WERI-Rb-1 (cell line): ENCODE measurements at regions not wholly inside any gene's neighbourhood (a gene's known extent, or its start where the extent isn't known, plus 50 kb on each side); places are given as distances from the start of the nearest gene placed in this dataset.

Source experiments
- DNase-seq: peaks from one replicate; pipeline ENCODE4 v3.0.0-alpha.2; 2020
- H3K27ac ChIP-seq: fragments of 250-450 bp; sonication (Bioruptor Pico); 2 replicates; pipeline ENCODE4 v1.5.1; 2020; ENCODE audit warnings: mild to moderate bottlenecking, moderate library complexity
- H3K27me3 ChIP-seq: fragments of 250-450 bp; sonication (Bioruptor Pico); 2 replicates; pipeline ENCODE4 v1.5.1; 2021; ENCODE audit warnings: mild to moderate bottlenecking, low read depth, moderate library complexity; ENCODE audit not compliant: insufficient read depth, severe bottlenecking
- H3K36me3 ChIP-seq: fragments of 250-450 bp; sonication (Bioruptor Pico); 2 replicates; pipeline ENCODE4 v1.5.1; 2020; ENCODE audit warnings: mild to moderate bottlenecking, moderate library complexity
- H3K4me3 ChIP-seq: 2 replicates; pipeline ENCODE4 v1.5.1; 2011; ENCODE audit warnings: low read depth, mild to moderate bottlenecking, control low read depth, low read length
- H3K9me3 ChIP-seq: fragments of 250-450 bp; sonication (Bioruptor Pico); 2 replicates; pipeline ENCODE4 v1.5.1; 2021; ENCODE audit warnings: mild to moderate bottlenecking, moderate library complexity; ENCODE audit not compliant: severe bottlenecking
- TF ChIP-seq, protein P1 (sequence below): IDR thresholded peaks from 2 replicates; pipeline ENCODE4 v1.5.1; 2011; ENCODE audit warnings: low read depth, mild to moderate bottlenecking, control low read depth, inconsistent platforms, low read length

DNA sequence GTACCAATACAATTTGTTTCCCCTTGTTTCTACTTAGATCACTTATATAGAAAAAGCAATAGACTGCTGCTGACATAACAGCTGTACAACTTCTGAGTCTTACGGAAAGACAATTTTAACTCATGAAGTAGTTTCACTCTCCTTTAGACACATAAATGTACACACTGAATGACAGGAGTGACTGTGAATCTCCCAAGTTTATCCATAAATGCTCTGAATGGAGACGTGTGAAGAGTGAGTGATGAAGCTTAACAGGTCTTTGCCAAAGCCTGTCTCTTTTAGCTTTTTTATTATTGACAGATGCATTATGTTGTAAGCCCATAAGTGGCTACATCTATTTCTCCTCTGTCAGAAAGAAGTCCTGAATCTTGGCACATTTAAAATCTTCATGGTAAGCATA lies 265.9 kb downstream of the TRIM36 start:
- no peaks in the 10 kb centered on the region for H3K36me3 ChIP-seq
- no peak for DNase-seq
- H3K27ac ChIP-seq = no peak overlapping the region
- no peak overlapping the region for H3K4me3 ChIP-seq
- no peaks in the 10 kb centered on the region for H3K9me3 ChIP-seq
- TF ChIP-seq, protein P1, sequence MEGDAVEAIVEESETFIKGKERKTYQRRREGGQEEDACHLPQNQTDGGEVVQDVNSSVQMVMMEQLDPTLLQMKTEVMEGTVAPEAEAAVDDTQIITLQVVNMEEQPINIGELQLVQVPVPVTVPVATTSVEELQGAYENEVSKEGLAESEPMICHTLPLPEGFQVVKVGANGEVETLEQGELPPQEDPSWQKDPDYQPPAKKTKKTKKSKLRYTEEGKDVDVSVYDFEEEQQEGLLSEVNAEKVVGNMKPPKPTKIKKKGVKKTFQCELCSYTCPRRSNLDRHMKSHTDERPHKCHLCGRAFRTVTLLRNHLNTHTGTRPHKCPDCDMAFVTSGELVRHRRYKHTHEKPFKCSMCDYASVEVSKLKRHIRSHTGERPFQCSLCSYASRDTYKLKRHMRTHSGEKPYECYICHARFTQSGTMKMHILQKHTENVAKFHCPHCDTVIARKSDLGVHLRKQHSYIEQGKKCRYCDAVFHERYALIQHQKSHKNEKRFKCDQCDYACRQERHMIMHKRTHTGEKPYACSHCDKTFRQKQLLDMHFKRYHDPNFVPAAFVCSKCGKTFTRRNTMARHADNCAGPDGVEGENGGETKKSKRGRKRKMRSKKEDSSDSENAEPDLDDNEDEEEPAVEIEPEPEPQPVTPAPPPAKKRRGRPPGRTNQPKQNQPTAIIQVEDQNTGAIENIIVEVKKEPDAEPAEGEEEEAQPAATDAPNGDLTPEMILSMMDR = no peak
- H3K27me3 ChIP-seq = no peaks in the 10 kb centered on the region

DNA sequence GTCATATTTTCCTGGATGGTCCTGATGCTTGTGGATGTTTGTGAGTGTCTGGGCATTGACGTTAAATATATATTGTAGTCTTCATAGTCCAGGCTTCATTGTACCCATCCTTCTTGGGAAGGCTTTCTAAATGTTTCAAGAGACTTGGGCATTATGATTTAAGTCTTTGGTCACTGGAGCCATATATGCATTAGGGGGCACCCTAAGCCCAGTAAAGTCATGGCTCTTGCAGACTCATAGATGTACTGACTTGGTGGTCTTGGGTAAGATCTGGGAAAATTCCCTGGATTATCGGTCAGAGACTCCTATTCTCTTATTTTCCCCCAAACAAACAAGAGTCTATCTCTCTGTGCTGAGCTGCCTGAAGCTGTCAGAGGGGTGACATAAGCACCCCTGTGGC lies 271.1 kb downstream of the TRIM36 start:
- no peak for DNase-seq
- Histone ChIP-seq H3K36me3 (no peaks in the 10 kb centered on the region), H3K27ac (no peak overlapping the region), H3K27me3 (no peaks in the 10 kb centered on the region), H3K4me3 (no peak overlapping the region), H3K9me3 (no peaks in the 10 kb centered on the region)
- TF ChIP-seq, protein P1 = peak; percentile 26; the same call in 1 of the 2 replicates

DNA sequence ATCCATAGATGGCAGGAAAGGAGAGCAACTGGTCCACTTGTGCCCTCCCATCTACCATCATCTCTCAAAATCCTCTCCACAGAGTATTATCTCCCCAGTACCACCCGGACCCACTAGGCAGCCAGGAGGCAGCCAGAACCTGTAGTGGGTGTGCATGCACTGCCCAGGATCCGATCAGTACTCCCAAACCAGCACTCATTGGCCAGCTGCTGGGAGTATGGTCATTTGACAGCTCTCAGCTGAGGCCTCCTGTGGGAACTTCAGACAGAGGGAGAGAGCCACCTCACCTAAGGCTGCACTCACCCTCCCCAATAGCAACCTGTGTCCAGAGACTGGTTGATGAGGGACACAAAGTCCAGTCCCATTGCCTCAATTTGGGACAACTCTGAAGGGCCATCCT lies 286.0 kb downstream of the TRIM36 start:
- TF ChIP-seq, protein P1 = no peak
- DNase-seq = no peak
- Histone ChIP-seq H3K4me3 (no peak overlapping the region), H3K9me3 (no peaks in the 10 kb centered on the region), H3K27me3 (no peaks in the 10 kb centered on the region), H3K36me3 (no peaks in the 10 kb centered on the region), H3K27ac (no peak overlapping the region)

DNA sequence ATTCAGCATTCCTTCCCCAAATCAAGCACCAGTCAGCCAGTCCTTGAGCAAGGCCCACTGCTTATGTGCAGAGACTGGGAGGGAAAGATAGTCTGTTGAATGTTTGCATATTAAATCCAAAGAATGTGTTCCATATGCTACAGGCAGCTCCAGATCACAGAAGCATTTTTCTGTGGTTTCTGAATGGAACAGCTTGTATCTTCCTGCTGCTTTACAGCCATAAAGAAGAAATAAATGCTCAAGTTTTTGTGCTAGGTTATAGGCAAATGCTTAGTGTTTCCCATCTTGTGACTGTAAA lies 310.3 kb downstream of the TRIM36 start:
- DNase-seq = no peak
- no peaks in the 10 kb centered on the region for H3K9me3 ChIP-seq
- no peaks in the 10 kb centered on the region for H3K36me3 ChIP-seq
- no peak overlapping the region for H3K27ac ChIP-seq
- no peak overlapping the region for H3K4me3 ChIP-seq
- H3K27me3 ChIP-seq = peaks cover 11% of the 10 kb centered on the region
- TF ChIP-seq, protein P1 = no peak

DNA sequence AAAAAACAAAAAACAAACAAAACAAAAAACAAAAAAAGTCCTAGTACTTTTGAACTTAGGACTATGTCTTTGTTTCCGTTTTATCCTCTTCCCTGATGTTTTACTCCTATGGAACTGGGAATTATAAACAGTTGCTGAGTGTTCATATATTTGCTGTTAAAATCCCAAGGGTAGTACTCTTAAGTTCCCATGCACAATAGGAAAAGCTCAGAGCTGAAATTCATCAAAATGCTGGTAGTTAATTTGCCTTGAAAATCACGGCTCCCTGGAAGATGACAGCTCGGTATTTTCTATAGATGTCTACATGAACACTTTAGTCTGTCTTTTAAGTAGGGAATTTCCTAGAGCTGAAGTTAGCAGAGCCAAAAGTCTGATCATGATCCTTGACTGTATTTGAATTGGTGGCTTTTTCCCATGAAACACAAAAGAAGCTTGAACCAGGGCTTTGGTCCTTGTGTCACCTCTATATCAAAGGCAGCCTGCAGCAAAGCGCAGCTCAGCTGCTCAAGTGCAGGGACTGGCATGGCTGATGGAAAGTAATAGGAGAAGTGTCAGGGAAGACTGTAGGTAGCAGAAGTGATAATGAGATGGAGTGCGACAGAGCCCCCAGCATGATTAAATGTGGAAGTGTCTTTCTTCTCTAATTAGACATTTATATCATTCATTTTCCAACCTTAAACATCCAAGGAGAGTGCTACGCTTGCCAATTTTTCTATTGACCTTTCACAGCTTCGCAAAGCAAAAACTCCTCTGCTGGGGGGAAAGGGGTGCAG lies 310.9 kb downstream of the TRIM36 start:
- H3K27ac ChIP-seq = no peak overlapping the region
- no peaks in the 10 kb centered on the region for H3K9me3 ChIP-seq
- H3K36me3 ChIP-seq = no peaks in the 10 kb centered on the region
- DNase-seq = no peak
- TF ChIP-seq, protein P1 = no peak
- H3K4me3 ChIP-seq = no peak overlapping the region
- H3K27me3 ChIP-seq = peaks cover 11% of the 10 kb centered on the region
